Neutrophil (primary cell): ENCODE measurements at regions not wholly inside any gene's neighbourhood (a gene's known extent, or its start where the extent isn't known, plus 50 kb on each side); places are given as distances from the start of the nearest gene placed in this dataset.

Source experiments
- H3K27ac ChIP-seq: fragments of 200-600 bp; sonication (generic); 2 replicates; pipeline ENCODE4 v1.5.1; 2016; ENCODE audit warnings: mild to moderate bottlenecking, moderate library complexity
- H3K27me3 ChIP-seq: fragments of 200-600 bp; sonication (generic); 2 replicates; pipeline ENCODE4 v1.6.0; 2016; ENCODE audit warnings: mild to moderate bottlenecking
- H3K36me3 ChIP-seq: fragments of 200-600 bp; sonication (generic); 2 replicates; pipeline ENCODE4 v1.5.1; 2017
- H3K4me1 ChIP-seq, 2 experiments: fragments of 200-600 bp in 1 of 2; sonication (generic) in 1 of 2; 1 replicate in 1 of 2; 2 replicates in 1 of 2; pipeline versions ENCODE4 v1.5.1 to v1.6.1; 2013 to 2016; ENCODE audit warnings: low read depth in 1 of 2, low read length in 1 of 2, mild to moderate bottlenecking in 1 of 2, moderate library complexity in 1 of 2; ENCODE audit not compliant: control insufficient read depth in 1 of 2, insufficient read depth in 1 of 2
- H3K4me3 ChIP-seq, 2 experiments: fragments of 200-600 bp in 1 of 2; sonication (generic) in 1 of 2; 1 replicate in 1 of 2; 2 replicates in 1 of 2; pipeline ENCODE4 v1.5.1; 2013 to 2016; ENCODE audit warnings: low read depth in 1 of 2, low read length in 1 of 2, mild to moderate bottlenecking in 1 of 2, moderate library complexity in 1 of 2
- H3K9me3 ChIP-seq: fragments of 200-600 bp; sonication (generic); 2 replicates; pipeline ENCODE4 v1.5.1; 2016
- TF ChIP-seq, protein P1 (sequence below): fragments of 200-600 bp; sonication (generic); IDR thresholded peaks from 2 replicates; pipeline ENCODE4 v1.5.1; 2016; ENCODE audit warnings: antibody characterized with exemption

GRCh38 chr21:38569733-38570132, 71.5 kb upstream of the ERG start:
- H3K27ac ChIP-seq: no peak overlapping the region
- H3K36me3 ChIP-seq: no peaks in the 10 kb centered on the region
- TF ChIP-seq, protein P1, sequence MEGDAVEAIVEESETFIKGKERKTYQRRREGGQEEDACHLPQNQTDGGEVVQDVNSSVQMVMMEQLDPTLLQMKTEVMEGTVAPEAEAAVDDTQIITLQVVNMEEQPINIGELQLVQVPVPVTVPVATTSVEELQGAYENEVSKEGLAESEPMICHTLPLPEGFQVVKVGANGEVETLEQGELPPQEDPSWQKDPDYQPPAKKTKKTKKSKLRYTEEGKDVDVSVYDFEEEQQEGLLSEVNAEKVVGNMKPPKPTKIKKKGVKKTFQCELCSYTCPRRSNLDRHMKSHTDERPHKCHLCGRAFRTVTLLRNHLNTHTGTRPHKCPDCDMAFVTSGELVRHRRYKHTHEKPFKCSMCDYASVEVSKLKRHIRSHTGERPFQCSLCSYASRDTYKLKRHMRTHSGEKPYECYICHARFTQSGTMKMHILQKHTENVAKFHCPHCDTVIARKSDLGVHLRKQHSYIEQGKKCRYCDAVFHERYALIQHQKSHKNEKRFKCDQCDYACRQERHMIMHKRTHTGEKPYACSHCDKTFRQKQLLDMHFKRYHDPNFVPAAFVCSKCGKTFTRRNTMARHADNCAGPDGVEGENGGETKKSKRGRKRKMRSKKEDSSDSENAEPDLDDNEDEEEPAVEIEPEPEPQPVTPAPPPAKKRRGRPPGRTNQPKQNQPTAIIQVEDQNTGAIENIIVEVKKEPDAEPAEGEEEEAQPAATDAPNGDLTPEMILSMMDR: no peak

GRCh38 chr21:38570596-38570995, 72.3 kb upstream of the ERG start:
- Histone ChIP-seq H3K4me1 (no peaks in the 10 kb centered on the region), H3K36me3 (no peaks in the 10 kb centered on the region), H3K27ac (no peak overlapping the region), H3K4me3 (no peak overlapping the region), H3K27me3 (no peaks in the 10 kb centered on the region), H3K9me3 (no peaks in the 10 kb centered on the region)
- TF ChIP-seq, protein P1: no peak

More at GRCh38 chr21:38569733-38570132, 71.5 kb upstream of the ERG start:
- Histone ChIP-seq H3K4me3 (no peak overlapping the region), H3K4me1 (no peaks in the 10 kb centered on the region), H3K27me3 (no peaks in the 10 kb centered on the region), H3K9me3 (no peaks in the 10 kb centered on the region)

GRCh38 chr21:38574895-38575575, 76.8 kb upstream of the ERG start:
- Histone ChIP-seq H3K9me3 (no peaks in the 10 kb centered on the region), H3K4me3 (no peak overlapping the region), H3K36me3 (no peaks in the 10 kb centered on the region), H3K4me1 (no peaks in the 10 kb centered on the region), H3K27me3 (no peaks in the 10 kb centered on the region), H3K27ac (no peak overlapping the region)
- TF ChIP-seq, protein P1: no peak

- H3K4me1 ChIP-seq: no peaks in the 10 kb centered on the region
- no peaks in the 10 kb centered on the region for H3K36me3 ChIP-seq
- no peak overlapping the region for H3K27ac ChIP-seq
- H3K9me3 ChIP-seq: no peaks in the 10 kb centered on the region
- H3K27me3 ChIP-seq: no peaks in the 10 kb centered on the region
- no peak overlapping the region for H3K4me3 ChIP-seq
- TF ChIP-seq, protein P1: no peak
Observed at GRCh38 chr21:38577887-38578286, 79.6 kb upstream of the ERG start.

DNA sequence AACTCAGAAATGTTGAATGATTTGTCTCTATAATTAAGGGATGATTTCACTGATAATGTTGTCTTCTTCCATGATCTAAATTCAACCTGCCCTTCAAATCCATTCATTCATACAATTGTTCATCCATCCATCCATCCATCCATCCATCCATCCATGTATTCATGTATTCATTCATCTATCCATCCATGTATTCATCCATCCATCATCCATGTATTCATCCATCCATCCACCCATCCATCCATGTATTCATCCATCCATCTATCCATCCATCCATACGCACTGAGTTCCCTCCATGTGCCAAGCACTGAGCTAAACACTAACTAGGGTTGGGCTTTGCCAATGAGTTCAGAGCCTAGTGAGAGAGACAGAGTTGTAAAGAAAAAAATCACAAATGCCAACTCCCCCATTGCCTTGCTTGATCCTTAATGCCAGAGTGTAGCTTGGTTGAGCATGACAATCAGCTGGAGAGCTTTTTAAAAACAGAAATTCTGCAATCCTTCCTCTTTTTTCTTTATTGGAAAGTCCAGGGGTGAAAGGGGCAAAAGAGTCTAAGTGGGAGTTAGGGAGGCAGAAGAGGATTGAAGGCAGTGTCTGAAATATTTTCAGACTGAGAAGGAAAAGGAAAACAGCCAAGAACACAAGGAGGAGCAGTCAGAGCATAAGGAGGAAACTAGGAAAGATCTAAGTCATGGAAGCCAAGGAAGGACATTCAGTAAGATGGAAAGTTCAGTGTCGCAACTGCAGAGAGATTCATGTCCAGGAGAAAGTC, 92.4 kb upstream of the ERG start:
- TF ChIP-seq, protein P1: no peak

More for the DNA sequence above, 92.4 kb upstream of the ERG start:
- Histone ChIP-seq H3K4me1 (no peaks in the 10 kb centered on the region), H3K27ac (no peak overlapping the region), H3K4me3 (no peak overlapping the region), H3K9me3 (no peaks in the 10 kb centered on the region), H3K27me3 (no peaks in the 10 kb centered on the region), H3K36me3 (no peaks in the 10 kb centered on the region)
